ENCODE measurements at regions not wholly inside any gene's neighbourhood (a gene's known extent, or its start where the extent isn't known, plus 50 kb on each side); places are given as distances from the start of the nearest gene placed in this dataset.

DNA sequence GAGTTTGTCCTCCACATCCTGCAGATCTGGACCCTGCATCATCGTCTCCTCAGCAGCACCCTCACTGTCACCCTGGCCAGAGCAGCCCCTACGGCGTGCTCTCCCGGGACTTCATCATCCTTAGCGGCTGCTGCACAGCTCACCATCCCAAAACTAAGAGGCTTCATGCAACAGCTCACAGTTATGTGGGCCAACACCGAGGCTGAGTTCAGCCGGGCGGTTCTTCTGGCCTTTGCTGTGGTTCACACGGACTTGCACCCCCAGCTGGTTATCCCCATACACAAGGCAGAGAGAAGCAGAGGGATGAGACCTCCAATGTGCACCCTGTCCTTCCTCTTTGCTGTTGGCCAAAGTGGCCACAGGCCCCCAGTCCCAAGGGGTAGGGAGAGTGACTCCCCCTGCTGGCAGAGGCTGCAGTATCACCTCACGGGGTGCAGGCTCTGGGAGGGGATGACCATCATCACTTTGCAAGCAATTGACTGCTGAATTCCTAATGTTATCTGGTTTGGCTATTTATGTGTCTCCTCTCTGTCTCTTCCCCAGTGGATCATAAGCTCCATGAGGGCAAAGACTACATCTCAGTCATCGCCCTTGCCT lies 276.8 kb downstream of the BRD1 start:
- Histone ChIP-seq H3K4me1 (replicated peaks in 1 of 2) (no peaks in the 10 kb centered on the region), H3K9me3 (replicated peaks in 1 of 3) (no peaks in the 10 kb centered on the region), H3K27ac (no peak overlapping the region), H3K27me3 (no peaks in the 10 kb centered on the region), H3K4me3 (no peak overlapping the region), H3K36me3 (replicated peaks in 1 of 2) (no peaks in the 10 kb centered on the region)
- intact Hi-C loops (cut with DNase I), result no loop called here
- 83 to 96% (median 92%) methylated on average over 6 to 11 of the region's 11 CpGs for WGBS, 4 donors
- TF ChIP-seq, protein P1, sequence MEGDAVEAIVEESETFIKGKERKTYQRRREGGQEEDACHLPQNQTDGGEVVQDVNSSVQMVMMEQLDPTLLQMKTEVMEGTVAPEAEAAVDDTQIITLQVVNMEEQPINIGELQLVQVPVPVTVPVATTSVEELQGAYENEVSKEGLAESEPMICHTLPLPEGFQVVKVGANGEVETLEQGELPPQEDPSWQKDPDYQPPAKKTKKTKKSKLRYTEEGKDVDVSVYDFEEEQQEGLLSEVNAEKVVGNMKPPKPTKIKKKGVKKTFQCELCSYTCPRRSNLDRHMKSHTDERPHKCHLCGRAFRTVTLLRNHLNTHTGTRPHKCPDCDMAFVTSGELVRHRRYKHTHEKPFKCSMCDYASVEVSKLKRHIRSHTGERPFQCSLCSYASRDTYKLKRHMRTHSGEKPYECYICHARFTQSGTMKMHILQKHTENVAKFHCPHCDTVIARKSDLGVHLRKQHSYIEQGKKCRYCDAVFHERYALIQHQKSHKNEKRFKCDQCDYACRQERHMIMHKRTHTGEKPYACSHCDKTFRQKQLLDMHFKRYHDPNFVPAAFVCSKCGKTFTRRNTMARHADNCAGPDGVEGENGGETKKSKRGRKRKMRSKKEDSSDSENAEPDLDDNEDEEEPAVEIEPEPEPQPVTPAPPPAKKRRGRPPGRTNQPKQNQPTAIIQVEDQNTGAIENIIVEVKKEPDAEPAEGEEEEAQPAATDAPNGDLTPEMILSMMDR (IDR thresholded peaks at IDR 0.05), result no peak
- no peak for TF ChIP-seq POLR2A (IDR thresholded peaks at IDR 0.05)
- peak in 1 of 7 donors; percentile 5 for DNase-seq

GRCh38 chr22:49550141-49550430 lies 277.6 kb downstream of the BRD1 start:
- Histone ChIP-seq H3K4me3 (no peak overlapping the region), H3K27ac (no peak overlapping the region), H3K4me1 (replicated peaks in 1 of 2) (no peaks in the 10 kb centered on the region), H3K36me3 (replicated peaks in 1 of 2) (no peaks in the 10 kb centered on the region), H3K27me3 (no peaks in the 10 kb centered on the region), H3K9me3 (replicated peaks in 1 of 3) (no peaks in the 10 kb centered on the region)
- WGBS, 4 donors, result 73 to 94% (median 84%) methylated on average over 2 to 3 of the region's 3 CpGs
- TF ChIP-seq, protein P1 (IDR thresholded peaks at IDR 0.05), result no peak
- TF ChIP-seq POLR2A (IDR thresholded peaks at IDR 0.05), result no peak
- peak in 1 of 7 donors; percentile 4 for DNase-seq
- intact Hi-C loops (cut with DNase I), result no loop called here

GRCh38 chr22:49549256-49550140 lies 278.2 kb downstream of the BRD1 start:
- Histone ChIP-seq H3K4me1 (replicated peaks in 1 of 2) (no peaks in the 10 kb centered on the region), H3K36me3 (replicated peaks in 1 of 2) (no peaks in the 10 kb centered on the region), H3K4me3 (no peak overlapping the region), H3K27ac (no peak overlapping the region), H3K27me3 (no peaks in the 10 kb centered on the region), H3K9me3 (replicated peaks in 1 of 3) (no peaks in the 10 kb centered on the region)
- intact Hi-C loops (cut with DNase I), result no loop called here
- TF ChIP-seq, protein P1 (IDR thresholded peaks at IDR 0.05), result no peak
- TF ChIP-seq POLR2A (IDR thresholded peaks at IDR 0.05), result no peak
- DNase-seq, result peak in 2 of 7 donors; percentile 5
- WGBS, 4 donors, result 70 to 83% (median 75%) methylated on average over 18 to 22 of the region's 22 CpGs

DNA sequence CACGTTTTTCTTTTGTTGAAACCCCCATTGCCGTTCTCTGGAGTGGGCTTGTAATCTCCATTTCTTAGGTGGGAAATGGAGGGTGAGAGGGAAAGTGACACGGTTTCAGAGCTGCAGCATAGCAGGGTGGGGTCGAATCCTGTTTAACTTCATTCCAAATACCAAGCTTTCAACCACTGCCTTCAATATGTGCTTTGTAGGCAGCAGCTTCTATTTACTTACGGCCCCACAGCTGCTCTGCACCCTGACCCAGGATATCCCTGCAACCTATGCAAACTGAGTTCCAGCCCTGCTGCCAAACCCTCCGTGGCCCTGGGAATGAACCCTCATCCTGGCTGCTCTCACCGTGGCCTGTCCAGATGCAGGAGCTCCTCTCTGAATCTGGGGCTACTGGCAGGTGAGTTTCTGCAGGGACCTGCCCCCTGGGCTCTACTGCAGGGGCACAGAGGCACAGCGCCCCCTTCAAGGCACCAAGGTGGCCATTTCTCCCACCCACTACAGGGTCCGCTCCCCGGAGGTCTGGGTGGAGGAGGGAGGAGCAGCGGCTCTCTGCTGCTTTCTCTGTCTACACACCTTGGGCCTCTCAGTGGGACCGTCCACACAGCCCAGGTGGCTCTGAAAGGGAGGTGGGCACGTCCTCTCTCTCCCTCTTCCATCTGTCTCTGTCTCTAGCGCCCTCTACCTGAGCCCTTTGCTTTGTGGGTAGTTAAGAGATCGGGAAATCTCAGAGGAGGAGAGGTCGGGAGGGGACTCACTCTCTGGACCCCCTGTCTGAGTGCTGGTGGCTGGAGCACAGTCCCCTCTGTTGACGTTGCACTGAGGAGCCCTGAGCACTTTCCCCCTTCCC lies 279.1 kb downstream of the BRD1 start:
- WGBS, 4 donors, result 33 to 50% (median 43%) methylated on average over 16 to 17 of the region's 17 CpGs
- H3K27me3 ChIP-seq, result no peaks in the 10 kb centered on the region

More for the DNA sequence above, 279.1 kb downstream of the BRD1 start:
- Histone ChIP-seq H3K27ac (no peak overlapping the region), H3K4me1 (replicated peaks in 1 of 2) (no peaks in the 10 kb centered on the region), H3K36me3 (replicated peaks in 1 of 2) (no peaks in the 10 kb centered on the region), H3K9me3 (replicated peaks in 1 of 3) (no peaks in the 10 kb centered on the region), H3K4me3 (no peak overlapping the region)
- intact Hi-C loops (cut with DNase I), result no loop called here
- TF ChIP-seq, protein P1 (IDR thresholded peaks at IDR 0.05), result no peak
- no peak for TF ChIP-seq POLR2A (IDR thresholded peaks at IDR 0.05)
- peak in 2 of 7 donors; percentile 1 to 2 for DNase-seq

Measured in adrenal gland (tissue), 9 donors.